Ishikawa (cell line): ENCODE measurements at regions not wholly inside any gene's neighbourhood (a gene's known extent, or its start where the extent isn't known, plus 50 kb on each side); places are given as distances from the start of the nearest gene placed in this dataset.

Experiments used
- CEBPB ChIP-seq: IDR thresholded peaks from 2 replicates; pipeline ENCODE4 v1.6.1; 2012
- CREB1 ChIP-seq: IDR thresholded peaks from 2 replicates; pipeline ENCODE4 v1.6.1; 2012; ENCODE audit warnings: low read depth
- EGR1 ChIP-seq: IDR thresholded peaks from 2 replicates; pipeline ENCODE4 v1.6.1; 2012
- EP300 ChIP-seq: IDR thresholded peaks from 2 replicates; pipeline ENCODE4 v1.6.1; 2012; ENCODE audit warnings: borderline replicate concordance
- FOXM1 ChIP-seq: IDR thresholded peaks from 2 replicates; pipeline ENCODE4 v1.6.1; 2012; ENCODE audit warnings: low read depth, borderline replicate concordance
- MAX ChIP-seq: IDR thresholded peaks from 2 replicates; pipeline ENCODE4 v1.6.1; 2012
- NFIC ChIP-seq: IDR thresholded peaks from 2 replicates; pipeline ENCODE4 v1.6.1; 2012
- RAD21 ChIP-seq: IDR thresholded peaks from 2 replicates; pipeline ENCODE4 v1.6.1; 2012; ENCODE audit warnings: low read depth
- REST ChIP-seq: IDR thresholded peaks from 2 replicates; pipeline ENCODE4 v1.6.1; 2012; ENCODE audit warnings: low read depth, mild to moderate bottlenecking
- TAF1 ChIP-seq: IDR thresholded peaks from 2 replicates; pipeline ENCODE4 v1.6.1; 2012; ENCODE audit warnings: low read depth, mild to moderate bottlenecking
- TCF12 ChIP-seq: IDR thresholded peaks from 2 replicates; pipeline ENCODE4 v1.6.1; 2012; ENCODE audit warnings: low read depth
- TEAD4 ChIP-seq: IDR thresholded peaks from 2 replicates; pipeline ENCODE4 v1.6.1; 2012
- USF1 ChIP-seq: IDR thresholded peaks from 2 replicates; pipeline ENCODE4 v1.6.1; 2012
- YY1 ChIP-seq: IDR thresholded peaks from 2 replicates; pipeline ENCODE4 v1.6.1; 2012; ENCODE audit warnings: low read depth
- ZBTB7A ChIP-seq: IDR thresholded peaks from 2 replicates; pipeline ENCODE4 v1.6.1; 2012; ENCODE audit warnings: low read depth

GRCh38 chr4:58247792-58248191 is 1137.6 kb upstream of the IGFBP7 start:
- no peak for TF ChIP-seq REST
- TF ChIP-seq TAF1: no peak
- TF ChIP-seq YY1: no peak
- no peak for TF ChIP-seq ZBTB7A
- no peak for TF ChIP-seq EP300
- no peak for TF ChIP-seq TCF12
- no peak for TF ChIP-seq RAD21
- TF ChIP-seq USF1: no peak
- TF ChIP-seq NFIC: no peak
- TF ChIP-seq TEAD4: no peak
- no peak for TF ChIP-seq EGR1
- TF ChIP-seq FOXM1: no peak
- TF ChIP-seq CEBPB: no peak
- no peak for TF ChIP-seq CREB1

GRCh38 chr4:58225460-58225859 is 1115.3 kb upstream of the IGFBP7 start:
- no peak for TF ChIP-seq EGR1
- TF ChIP-seq MAX: no peak
- TF ChIP-seq CEBPB: no peak
- TF ChIP-seq EP300: no peak
- no peak for TF ChIP-seq TCF12
- TF ChIP-seq TAF1: no peak

- TF ChIP-seq ZBTB7A (no peak), MAX (no peak), TAF1 (no peak), TCF12 (no peak), CREB1 (no peak), EP300 (no peak), NFIC (no peak), REST (no peak), YY1 (no peak), USF1 (no peak), CEBPB (no peak), TEAD4 (no peak), RAD21 (no peak), EGR1 (no peak), FOXM1 (no peak)
Measured at GRCh38 chr4:58219179-58219578, 1109.0 kb upstream of the IGFBP7 start.

GRCh38 chr4:58216461-58216860 is 1106.3 kb upstream of the IGFBP7 start:
- TF ChIP-seq TAF1 (no peak), ZBTB7A (no peak), USF1 (no peak), YY1 (no peak), TCF12 (no peak), REST (no peak), RAD21 (no peak), NFIC (no peak), EP300 (no peak)

GRCh38 chr4:58214376-58214775 is 1104.2 kb upstream of the IGFBP7 start:
- TF ChIP-seq NFIC (no peak), EGR1 (no peak), RAD21 (no peak), ZBTB7A (no peak), YY1 (no peak), USF1 (no peak), EP300 (no peak), CEBPB (no peak), REST (no peak)
